IPS-20b (cell line): ENCODE measurements at regions not wholly inside any gene's neighbourhood (a gene's known extent, or its start where the extent isn't known, plus 50 kb on each side); places are given as distances from the start of the nearest gene placed in this dataset.

Experiments used
- H3K27ac ChIP-seq: one replicate; pipeline ENCODE4 v1.5.1; 2013; ENCODE audit warnings: low read length
- H3K27me3 ChIP-seq: 2 replicates; pipeline ENCODE4 v1.6.1; 2013; ENCODE audit warnings: mild to moderate bottlenecking, low read length, inconsistent platforms; ENCODE audit not compliant: insufficient read depth
- H3K36me3 ChIP-seq: 2 replicates; pipeline ENCODE4 v1.6.1; 2013; ENCODE audit warnings: low read depth, mild to moderate bottlenecking, inconsistent platforms, low read length, moderate library complexity; ENCODE audit not compliant: insufficient read depth
- H3K4me1 ChIP-seq: 2 replicates; pipeline ENCODE4 v1.6.1; 2013; ENCODE audit warnings: mild to moderate bottlenecking, control low read depth, inconsistent platforms, low read length, moderate library complexity; ENCODE audit not compliant: insufficient read depth
- H3K4me3 ChIP-seq: 2 replicates; pipeline ENCODE4 v1.5.1; 2013; ENCODE audit warnings: mild to moderate bottlenecking, low read length, inconsistent platforms
- H3K9ac ChIP-seq: 2 replicates; pipeline ENCODE4 v1.6.1; 2013; ENCODE audit warnings: low read depth, mild to moderate bottlenecking, inconsistent platforms, low read length, moderate library complexity
- H3K9me3 ChIP-seq: 2 replicates; pipeline ENCODE4 v1.6.1; 2013; ENCODE audit warnings: mild to moderate bottlenecking, low read depth, low read length, inconsistent platforms; ENCODE audit not compliant: insufficient read depth

DNA sequence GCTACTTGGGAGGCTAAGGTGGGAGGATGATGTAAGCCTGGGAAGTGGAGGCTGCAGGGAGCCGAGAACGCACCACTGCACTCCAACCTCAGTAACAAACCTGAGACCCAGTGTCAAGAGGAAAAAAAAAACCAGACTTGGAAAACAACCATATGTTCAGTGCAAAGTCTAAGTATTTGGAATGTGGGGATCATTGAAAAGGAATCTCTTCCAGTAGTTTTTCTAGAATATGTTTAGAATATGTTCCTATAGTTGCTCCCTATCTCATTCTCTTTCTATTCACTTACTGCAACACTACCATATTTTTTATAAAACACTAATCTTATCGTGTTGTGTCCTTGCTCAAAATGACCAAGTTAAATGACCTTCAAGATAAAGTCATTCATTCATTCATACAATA lies 423.5 kb upstream of the SOX5 start:
- Histone ChIP-seq H3K36me3 (no peaks in the 10 kb centered on the region), H3K4me1 (peaks cover 6% of the 10 kb centered on the region; the same call in 1 of the 2 replicates), H3K9me3 (no peaks in the 10 kb centered on the region), H3K27me3 (no peaks in the 10 kb centered on the region), H3K27ac (no peak overlapping the region), H3K9ac (no peak overlapping the region), H3K4me3 (no peak overlapping the region)

GRCh38 chr12:24366514-24366913 lies 417.0 kb upstream of the SOX5 start:
- no peak overlapping the region for H3K27ac ChIP-seq
- no peak overlapping the region for H3K9ac ChIP-seq
- peaks cover 8% of the 10 kb centered on the region; the same call in 1 of the 2 replicates for H3K4me1 ChIP-seq
- H3K27me3 ChIP-seq = no peaks in the 10 kb centered on the region
- no peaks in the 10 kb centered on the region for H3K36me3 ChIP-seq
- H3K9me3 ChIP-seq = no peaks in the 10 kb centered on the region
- no peak overlapping the region for H3K4me3 ChIP-seq

- no peak overlapping the region for H3K9ac ChIP-seq
- H3K27ac ChIP-seq = no peak overlapping the region
- H3K4me3 ChIP-seq = no peak overlapping the region
Measured at GRCh38 chr12:24364921-24365320, 415.5 kb upstream of the SOX5 start.

GRCh38 chr12:24363177-24363754 lies 413.8 kb upstream of the SOX5 start:
- Histone ChIP-seq H3K9me3 (no peaks in the 10 kb centered on the region), H3K4me3 (no peak overlapping the region), H3K27ac (no peak overlapping the region), H3K27me3 (no peaks in the 10 kb centered on the region), H3K4me1 (peaks cover 8% of the 10 kb centered on the region; the same call in 1 of the 2 replicates), H3K36me3 (no peaks in the 10 kb centered on the region), H3K9ac (no peak overlapping the region)

More at GRCh38 chr12:24364921-24365320, 415.5 kb upstream of the SOX5 start:
- Histone ChIP-seq H3K36me3 (no peaks in the 10 kb centered on the region), H3K9me3 (no peaks in the 10 kb centered on the region), H3K27me3 (no peaks in the 10 kb centered on the region), H3K4me1 (peaks cover 8% of the 10 kb centered on the region; the same call in 1 of the 2 replicates)

- Histone ChIP-seq H3K9me3 (no peaks in the 10 kb centered on the region), H3K4me1 (peaks cover 8% of the 10 kb centered on the region; the same call in 1 of the 2 replicates), H3K36me3 (no peaks in the 10 kb centered on the region), H3K4me3 (no peak overlapping the region), H3K9ac (no peak overlapping the region), H3K27me3 (no peaks in the 10 kb centered on the region), H3K27ac (no peak overlapping the region)
Measured at GRCh38 chr12:24361877-24362580, 412.6 kb upstream of the SOX5 start.

- Histone ChIP-seq H3K36me3 (no peaks in the 10 kb centered on the region), H3K9ac (no peak overlapping the region), H3K4me3 (no peak overlapping the region), H3K4me1 (peaks cover 4% of the 10 kb centered on the region; the same call in 1 of the 2 replicates), H3K9me3 (no peaks in the 10 kb centered on the region), H3K27me3 (no peaks in the 10 kb centered on the region), H3K27ac (no peak overlapping the region)
Measured at GRCh38 chr12:24360907-24361306, 411.4 kb upstream of the SOX5 start.

DNA sequence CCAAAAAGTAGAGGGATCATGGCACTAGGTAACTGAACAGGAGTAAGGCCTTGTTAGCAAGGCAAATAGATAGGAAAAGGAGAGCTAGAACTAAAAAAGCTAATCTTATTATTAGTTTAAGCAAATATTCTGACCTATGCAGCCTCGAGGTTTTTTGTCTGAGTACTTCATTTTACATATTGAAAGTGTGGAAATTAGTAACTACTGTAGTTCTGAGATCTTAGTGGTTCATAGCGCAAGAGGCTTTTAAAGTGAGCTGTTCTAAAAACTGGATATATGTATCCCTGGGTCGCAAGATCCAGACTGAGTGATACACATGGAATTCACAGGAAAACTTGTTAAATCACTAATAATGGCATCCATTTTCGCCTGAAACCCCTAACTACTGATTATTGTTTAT lies 411.0 kb upstream of the SOX5 start:
- H3K4me1 ChIP-seq = peaks cover 3% of the 10 kb centered on the region; the same call in 1 of the 2 replicates
- no peaks in the 10 kb centered on the region for H3K36me3 ChIP-seq
- H3K9me3 ChIP-seq = no peaks in the 10 kb centered on the region
- H3K9ac ChIP-seq = no peak overlapping the region
- H3K27me3 ChIP-seq = no peaks in the 10 kb centered on the region
- H3K4me3 ChIP-seq = no peak overlapping the region
- no peak overlapping the region for H3K27ac ChIP-seq

DNA sequence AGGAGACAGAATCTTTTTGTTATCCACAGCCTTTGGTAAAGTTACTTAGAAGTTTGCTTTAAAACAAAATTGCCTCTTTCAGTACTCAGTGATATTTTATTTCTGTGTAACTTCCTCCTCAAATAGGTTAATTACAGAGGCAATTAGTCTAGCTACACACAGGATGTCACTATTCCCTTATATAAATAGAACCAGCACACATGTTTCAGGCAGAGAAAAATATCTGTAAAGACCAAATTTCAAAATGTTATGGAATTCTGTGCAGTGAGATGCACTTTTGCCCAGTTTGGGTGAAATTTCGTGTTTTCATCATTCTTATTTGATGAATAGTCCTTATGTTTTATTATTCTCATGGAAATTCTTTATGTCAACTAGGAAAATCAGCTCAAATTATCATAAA lies 410.6 kb upstream of the SOX5 start:
- no peak overlapping the region for H3K9ac ChIP-seq
- H3K4me3 ChIP-seq = no peak overlapping the region
- peaks cover 3% of the 10 kb centered on the region; the same call in 1 of the 2 replicates for H3K4me1 ChIP-seq
- no peaks in the 10 kb centered on the region for H3K9me3 ChIP-seq
- no peak overlapping the region for H3K27ac ChIP-seq
- no peaks in the 10 kb centered on the region for H3K27me3 ChIP-seq
- no peaks in the 10 kb centered on the region for H3K36me3 ChIP-seq

- H3K36me3 ChIP-seq = no peaks in the 10 kb centered on the region
- peaks cover 3% of the 10 kb centered on the region; the same call in 1 of the 2 replicates for H3K4me1 ChIP-seq
- no peak overlapping the region for H3K4me3 ChIP-seq
- H3K27ac ChIP-seq = no peak overlapping the region
- no peak overlapping the region for H3K9ac ChIP-seq
- H3K27me3 ChIP-seq = no peaks in the 10 kb centered on the region
- no peaks in the 10 kb centered on the region for H3K9me3 ChIP-seq
Measured at GRCh38 chr12:24359418-24359817, 409.9 kb upstream of the SOX5 start.

GRCh38 chr12:24356240-24356804 lies 406.9 kb upstream of the SOX5 start:
- Histone ChIP-seq H3K9ac (no peak overlapping the region), H3K27ac (no peak overlapping the region), H3K36me3 (no peaks in the 10 kb centered on the region), H3K4me1 (no peaks in the 10 kb centered on the region), H3K4me3 (no peak overlapping the region), H3K9me3 (no peaks in the 10 kb centered on the region), H3K27me3 (no peaks in the 10 kb centered on the region)

- no peak overlapping the region for H3K27ac ChIP-seq
- H3K4me1 ChIP-seq = no peaks in the 10 kb centered on the region
- H3K36me3 ChIP-seq = no peaks in the 10 kb centered on the region
- H3K27me3 ChIP-seq = no peaks in the 10 kb centered on the region
- H3K9ac ChIP-seq = no peak overlapping the region
- H3K4me3 ChIP-seq = no peak overlapping the region
- H3K9me3 ChIP-seq = no peaks in the 10 kb centered on the region
Measured at GRCh38 chr12:24352363-24352762, 402.9 kb upstream of the SOX5 start.
